RCC 7860 (cell line): ENCODE measurements at regions not wholly inside any gene's neighbourhood (a gene's known extent, or its start where the extent isn't known, plus 50 kb on each side); places are given as distances from the start of the nearest gene placed in this dataset.

Source experiments
- DNase-seq: peaks from one replicate; pipeline ENCODE4 v3.0.0-alpha.2; 2015; ENCODE audit warnings: low spot score
- FAIRE-seq: peaks from 2 replicates; lab custom pipeline; 2012; peaks lifted over from hg19 to GRCh38; lab: Jason Lieb, UNC

- FAIRE-seq (no peak), DNase-seq (no peak)
These were observed 85.4 kb upstream of the KLF12 start for GRCh38 chr13:74219566-74219965.

DNA sequence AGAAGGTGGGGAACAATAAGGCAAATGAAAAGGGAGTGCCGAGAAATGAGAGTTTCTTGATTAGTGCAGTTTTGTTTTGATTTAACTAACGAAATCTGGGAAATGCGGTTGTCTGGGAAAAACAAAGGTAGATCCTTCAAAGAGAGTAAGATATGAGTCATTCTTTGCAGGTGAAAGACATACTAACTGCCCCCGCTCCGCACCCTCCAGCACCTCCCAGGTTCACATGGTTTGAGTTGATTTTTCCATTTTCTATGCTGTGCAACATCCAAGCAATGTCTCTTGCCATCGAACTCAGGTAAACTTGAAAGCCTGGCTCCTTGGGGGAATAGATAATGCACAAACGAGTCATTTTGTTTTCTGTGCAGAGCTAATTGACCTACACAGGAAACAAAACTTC is 84.1 kb upstream of the KLF12 start:
- FAIRE-seq (no peak), DNase-seq (no peak)

- FAIRE-seq (no peak), DNase-seq (no peak)
These were observed 83.6 kb upstream of the KLF12 start for GRCh38 chr13:74217811-74218210.

- DNase-seq = no peak
- no peak for FAIRE-seq
These were observed 81.2 kb upstream of the KLF12 start for GRCh38 chr13:74215420-74215819.

DNA sequence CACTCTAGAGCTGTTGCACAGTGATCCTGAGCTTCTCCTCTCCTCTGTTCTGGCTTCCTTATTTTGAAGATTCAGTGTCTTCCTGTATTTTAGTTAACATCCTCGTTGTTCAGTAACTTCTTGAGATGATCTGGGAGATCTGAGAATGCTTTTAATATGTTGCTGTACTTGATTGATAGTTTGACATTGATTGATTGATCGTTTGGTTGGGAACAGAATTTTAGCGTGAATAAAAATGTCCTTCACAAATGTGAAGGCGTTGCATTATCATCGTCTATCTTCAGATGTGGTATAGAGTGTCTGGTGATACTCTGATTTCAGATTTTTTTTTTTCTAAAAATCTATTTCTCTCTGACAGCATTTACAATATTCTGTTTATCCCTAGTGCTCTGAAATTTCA is 80.1 kb upstream of the KLF12 start:
- DNase-seq (no peak), FAIRE-seq (no peak)

GRCh38 chr13:74210693-74211393 is 76.6 kb upstream of the KLF12 start:
- FAIRE-seq = no peak
- peak; percentile 79 for DNase-seq

- FAIRE-seq = no peak
These were observed 72.7 kb upstream of the KLF12 start for GRCh38 chr13:74206855-74207254.

GRCh38 chr13:74206061-74206561 is 71.9 kb upstream of the KLF12 start:
- DNase-seq = peak; percentile 39

More at GRCh38 chr13:74206855-74207254, 72.7 kb upstream of the KLF12 start:
- DNase-seq = no peak

DNA sequence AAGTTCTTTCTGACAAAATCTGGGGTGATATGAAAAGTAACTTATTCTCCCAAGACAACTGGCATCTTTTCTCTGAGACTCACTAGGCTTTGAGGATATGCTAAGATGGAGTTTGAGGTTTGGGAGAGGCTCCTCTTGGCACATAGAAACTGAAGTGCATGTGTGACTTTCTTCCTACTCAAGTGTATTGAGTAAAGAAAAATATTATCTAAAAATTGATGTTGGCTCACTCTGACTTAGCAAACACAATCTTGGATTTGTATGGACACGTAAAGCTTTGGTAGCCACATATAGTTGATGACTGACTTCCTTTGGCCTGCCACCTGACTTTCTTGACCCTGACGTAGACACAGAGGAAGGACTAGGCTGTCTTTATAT is 71.1 kb upstream of the KLF12 start:
- FAIRE-seq = no peak
- no peak for DNase-seq

More at GRCh38 chr13:74206061-74206561, 71.9 kb upstream of the KLF12 start:
- no peak for FAIRE-seq

DNA sequence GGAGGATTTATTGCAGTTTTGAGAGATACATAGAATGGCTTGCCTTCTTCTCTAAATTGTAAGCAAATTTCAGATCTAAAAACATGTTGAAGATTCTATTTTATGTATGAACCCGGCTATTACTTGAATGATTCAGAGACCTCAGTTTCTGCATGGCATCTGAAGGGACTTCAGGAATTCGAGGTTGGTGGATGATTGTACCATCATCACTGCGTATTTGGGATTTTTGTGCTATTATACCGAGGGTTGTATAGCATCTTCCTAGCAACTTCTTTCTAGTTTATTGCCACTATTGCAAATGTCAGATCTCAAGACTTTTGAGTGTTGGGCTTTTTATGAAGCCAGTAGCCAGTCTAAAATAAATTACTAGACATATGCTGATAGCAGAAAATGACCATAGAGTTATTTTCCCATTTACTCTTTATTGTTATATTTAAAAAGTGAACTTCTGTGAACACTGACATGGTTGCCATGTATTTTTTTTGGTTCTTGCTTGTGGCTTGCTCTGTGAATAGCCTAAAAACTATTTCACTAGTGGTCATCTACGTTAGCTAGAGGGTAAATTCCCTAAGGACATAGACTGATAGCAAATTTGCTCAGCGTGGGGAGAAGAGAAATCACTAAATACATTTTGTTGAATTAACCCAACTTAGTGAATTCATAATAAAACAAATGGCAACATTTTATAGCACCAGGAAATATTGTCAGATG is 70.6 kb upstream of the KLF12 start:
- DNase-seq (no peak), FAIRE-seq (no peak)

DNA sequence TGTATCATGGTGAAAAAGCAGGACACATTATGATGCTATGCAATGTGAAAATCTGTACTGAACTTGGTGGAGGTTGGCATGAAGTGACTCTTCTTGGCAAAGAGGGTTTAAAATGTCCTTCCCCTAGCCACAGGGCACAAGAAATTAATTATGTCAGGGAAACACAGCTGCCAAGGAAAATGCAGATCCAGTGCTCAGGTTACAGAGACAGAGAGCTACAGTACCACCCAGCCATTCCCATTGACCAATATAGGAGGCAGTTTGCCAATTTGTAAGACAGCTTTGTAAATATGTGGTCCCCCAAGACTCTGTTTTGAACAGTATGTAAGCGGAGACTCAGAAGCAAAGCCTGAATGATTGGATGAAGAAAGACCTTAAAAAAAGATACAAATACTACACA is 69.4 kb upstream of the KLF12 start:
- FAIRE-seq (no peak), DNase-seq (no peak)

- DNase-seq (no peak), FAIRE-seq (no peak)
These were observed 68.1 kb upstream of the KLF12 start for GRCh38 chr13:74202129-74202813.

DNA sequence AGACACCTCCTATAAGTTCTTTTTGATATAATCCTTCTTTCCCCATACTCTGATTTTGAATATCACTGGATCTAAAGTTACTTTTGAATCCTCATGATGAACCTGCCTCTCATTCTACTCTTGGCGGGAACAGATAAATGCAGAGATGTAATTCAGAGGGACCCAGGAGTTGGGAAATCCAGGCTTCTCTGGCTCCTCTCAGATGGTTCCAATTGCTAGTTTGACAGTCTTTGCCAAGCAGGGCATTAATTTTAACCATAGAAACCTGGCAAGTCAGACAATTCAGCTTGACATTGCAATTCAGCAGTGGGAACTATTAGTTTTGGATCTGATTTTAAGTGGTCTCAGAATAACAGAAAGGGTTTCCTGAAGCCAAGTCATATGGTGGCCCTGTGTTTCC is 67.3 kb upstream of the KLF12 start:
- FAIRE-seq (no peak), DNase-seq (no peak)

DNA sequence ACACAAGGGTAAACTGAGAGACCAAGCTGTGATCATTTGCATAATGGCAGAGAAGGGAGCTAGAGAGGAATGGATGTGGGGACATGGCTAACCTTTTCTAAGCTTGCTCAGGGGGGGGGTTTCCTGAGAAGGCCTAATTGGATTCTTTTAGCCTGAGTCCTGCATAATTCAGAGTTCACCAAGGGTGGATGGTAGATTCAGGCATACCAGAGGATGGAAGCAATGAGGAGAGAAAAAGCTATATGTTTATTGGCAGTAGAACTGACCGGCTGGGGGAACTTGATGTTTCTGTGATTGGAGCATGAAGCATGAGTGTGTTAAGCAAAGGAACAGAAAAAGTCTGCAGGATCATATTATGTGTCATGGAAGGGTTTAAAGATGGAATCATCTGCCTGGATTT is 65.9 kb upstream of the KLF12 start:
- DNase-seq (no peak), FAIRE-seq (no peak)

- FAIRE-seq (no peak), DNase-seq (no peak)
These were observed 63.6 kb upstream of the KLF12 start for GRCh38 chr13:74197677-74198429.

GRCh38 chr13:74194846-74195245 is 60.6 kb upstream of the KLF12 start:
- DNase-seq (no peak), FAIRE-seq (no peak)

GRCh38 chr13:74193391-74193790 is 59.2 kb upstream of the KLF12 start:
- DNase-seq (no peak), FAIRE-seq (no peak)

DNA sequence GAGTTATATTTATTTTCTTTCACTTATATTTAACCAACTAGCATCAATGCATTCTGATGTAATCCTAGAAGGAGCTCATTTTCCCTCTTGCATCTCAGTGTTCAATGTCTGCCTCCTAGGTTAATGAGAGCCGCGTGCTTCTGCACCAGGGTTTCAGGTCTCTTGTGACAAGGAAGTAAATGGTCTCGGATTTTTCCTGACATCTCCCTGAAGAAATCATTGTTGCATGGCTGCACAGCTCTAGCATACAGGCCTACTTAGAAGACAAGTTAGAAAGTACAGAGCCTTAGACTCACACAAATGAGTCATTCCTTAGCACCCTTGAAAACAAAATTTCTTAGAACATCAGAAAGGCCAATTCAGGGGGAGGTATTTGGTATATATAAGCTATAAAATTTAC is 57.2 kb upstream of the KLF12 start:
- FAIRE-seq (no peak), DNase-seq (no peak)

GRCh38 chr13:74190999-74191398 is 56.8 kb upstream of the KLF12 start:
- no peak for FAIRE-seq
- DNase-seq = no peak

DNA sequence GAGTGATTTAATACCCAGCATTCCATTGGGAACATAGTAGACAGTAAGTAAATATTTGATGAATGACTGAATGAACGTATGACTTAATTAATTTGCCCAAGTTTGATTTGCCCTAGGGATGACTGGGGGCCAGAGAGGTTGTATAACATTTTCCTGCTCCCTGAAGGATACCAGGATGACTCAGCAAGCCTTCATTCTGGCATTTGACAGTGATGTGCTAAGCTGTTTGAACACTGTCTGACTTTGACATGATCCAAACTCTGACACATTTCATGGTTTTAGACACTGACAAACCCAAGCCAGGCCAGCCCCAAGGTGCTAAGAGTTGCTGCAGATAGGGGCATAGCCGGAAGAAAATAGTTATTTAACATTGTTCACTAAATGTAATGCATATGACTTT is 53.4 kb upstream of the KLF12 start:
- FAIRE-seq (peak; percentile 70), DNase-seq (peak; percentile 58)

DNA sequence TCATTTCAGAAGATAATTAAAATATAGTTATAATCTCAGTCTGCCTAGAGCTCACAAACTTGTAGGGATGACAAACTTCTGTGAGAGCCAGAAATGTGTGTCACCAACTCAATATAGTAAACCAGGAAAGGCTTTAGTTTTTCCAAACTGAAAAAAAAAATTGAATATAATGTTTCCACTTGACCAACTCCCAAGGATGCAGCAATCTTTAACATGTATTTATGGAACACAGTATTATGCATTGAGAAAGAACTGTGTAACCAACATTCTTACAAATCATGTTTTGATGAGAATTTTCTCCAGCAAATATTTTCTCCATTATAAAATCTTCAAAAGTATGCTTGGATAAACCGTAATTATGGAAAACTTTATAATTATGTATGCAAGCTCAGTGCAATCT is 50.1 kb upstream of the KLF12 start:
- DNase-seq = no peak
- FAIRE-seq = no peak
